Gastrocnemius medialis (tissue), 4 donors: ENCODE measurements at regions not wholly inside any gene's neighbourhood (a gene's known extent, or its start where the extent isn't known, plus 50 kb on each side); places are given as distances from the start of the nearest gene placed in this dataset.

ENCODE experiments used
- POLR2A ChIP-seq, 2 donors: fragments of 450-650 bp; IDR thresholded peaks; one replicate each; pipeline ENCODE4 v1.6.1; 2017; ENCODE audit warnings: antibody characterized with exemption in 2 of 2, mild to moderate bottlenecking in 2 of 2, moderate library complexity in 2 of 2
- TF ChIP-seq, protein P1 (sequence below), 5 experiments: fragments of 450-650 bp in 3 of 5; fragments of 200-600 bp in 2 of 5; sonication (generic) in 2 of 5; IDR thresholded peaks in 4 of 5; conservative IDR thresholded peaks in 1 of 5; 1 replicate in 4 of 5; 2 replicates in 1 of 5; pipeline ENCODE4 v1.5.1; 2016 to 2019; ENCODE audit warnings: antibody characterized with exemption in 5 of 5, mild to moderate bottlenecking in 3 of 5, moderate library complexity in 3 of 5

DNA sequence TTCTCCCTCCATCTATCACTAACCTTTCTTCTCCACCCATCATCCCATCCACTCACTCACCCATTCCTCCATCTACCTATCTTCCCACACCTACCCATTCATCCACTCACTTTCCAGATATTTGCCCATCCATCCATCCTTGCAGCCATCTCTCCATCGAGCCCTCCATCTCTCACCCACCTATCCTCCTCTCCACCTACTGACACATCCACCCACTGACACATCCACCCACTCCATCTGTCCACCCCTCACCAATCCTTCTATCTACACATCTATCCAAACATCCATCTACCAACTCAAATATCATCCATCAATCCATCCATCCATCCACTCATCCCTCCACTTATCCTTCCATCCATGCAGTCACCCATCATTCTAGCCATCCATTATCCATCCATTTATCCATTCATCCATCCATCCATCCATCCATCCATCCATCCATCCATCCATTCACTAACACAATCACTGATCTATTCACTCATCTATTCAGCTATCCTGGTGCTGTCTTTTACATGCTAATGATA lies 68.9 kb upstream of the SPTLC1 start:
- TF ChIP-seq, protein P1, sequence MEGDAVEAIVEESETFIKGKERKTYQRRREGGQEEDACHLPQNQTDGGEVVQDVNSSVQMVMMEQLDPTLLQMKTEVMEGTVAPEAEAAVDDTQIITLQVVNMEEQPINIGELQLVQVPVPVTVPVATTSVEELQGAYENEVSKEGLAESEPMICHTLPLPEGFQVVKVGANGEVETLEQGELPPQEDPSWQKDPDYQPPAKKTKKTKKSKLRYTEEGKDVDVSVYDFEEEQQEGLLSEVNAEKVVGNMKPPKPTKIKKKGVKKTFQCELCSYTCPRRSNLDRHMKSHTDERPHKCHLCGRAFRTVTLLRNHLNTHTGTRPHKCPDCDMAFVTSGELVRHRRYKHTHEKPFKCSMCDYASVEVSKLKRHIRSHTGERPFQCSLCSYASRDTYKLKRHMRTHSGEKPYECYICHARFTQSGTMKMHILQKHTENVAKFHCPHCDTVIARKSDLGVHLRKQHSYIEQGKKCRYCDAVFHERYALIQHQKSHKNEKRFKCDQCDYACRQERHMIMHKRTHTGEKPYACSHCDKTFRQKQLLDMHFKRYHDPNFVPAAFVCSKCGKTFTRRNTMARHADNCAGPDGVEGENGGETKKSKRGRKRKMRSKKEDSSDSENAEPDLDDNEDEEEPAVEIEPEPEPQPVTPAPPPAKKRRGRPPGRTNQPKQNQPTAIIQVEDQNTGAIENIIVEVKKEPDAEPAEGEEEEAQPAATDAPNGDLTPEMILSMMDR (IDR thresholded peaks at IDR 0.05 in 4 of 5, conservative IDR thresholded peaks at IDR 0.05 in 1 of 5), result no peak
- no peak for TF ChIP-seq POLR2A (IDR thresholded peaks at IDR 0.05)
